ENCODE measurements at regions not wholly inside any gene's neighbourhood (a gene's known extent, or its start where the extent isn't known, plus 50 kb on each side); places are given as distances from the start of the nearest gene placed in this dataset.

DNA sequence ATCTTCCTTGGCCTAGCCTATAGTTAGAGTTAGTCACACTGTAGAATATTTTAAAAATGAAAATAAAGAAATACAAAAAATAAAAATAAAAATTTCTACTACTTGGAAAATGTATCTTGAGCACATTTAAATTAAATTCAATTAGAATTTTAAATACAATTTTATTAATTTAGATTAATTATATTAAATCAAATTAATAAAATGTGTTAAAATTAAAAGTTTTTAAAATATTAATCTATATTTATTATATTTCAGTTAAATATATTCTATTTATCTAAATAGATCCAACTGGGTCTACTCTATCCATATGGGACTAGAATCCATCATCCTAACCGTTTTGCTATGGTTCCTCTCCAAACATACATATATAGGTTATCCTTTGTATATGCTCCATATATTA is 588.3 kb upstream of the TMPRSS15 start:
- Histone ChIP-seq H3K9me3 (no peaks in the 10 kb centered on the region), H3K4me1 (no peaks in the 10 kb centered on the region), H3K36me3 (no peaks in the 10 kb centered on the region), H3K27me3 (no peaks in the 10 kb centered on the region), H3K27ac (no peak overlapping the region), H3K4me3 (no peak overlapping the region)
- DNase-seq, result no peak
- TF ChIP-seq POLR2A (IDR thresholded peaks at IDR 0.05), result no peak
- TF ChIP-seq, protein P1, sequence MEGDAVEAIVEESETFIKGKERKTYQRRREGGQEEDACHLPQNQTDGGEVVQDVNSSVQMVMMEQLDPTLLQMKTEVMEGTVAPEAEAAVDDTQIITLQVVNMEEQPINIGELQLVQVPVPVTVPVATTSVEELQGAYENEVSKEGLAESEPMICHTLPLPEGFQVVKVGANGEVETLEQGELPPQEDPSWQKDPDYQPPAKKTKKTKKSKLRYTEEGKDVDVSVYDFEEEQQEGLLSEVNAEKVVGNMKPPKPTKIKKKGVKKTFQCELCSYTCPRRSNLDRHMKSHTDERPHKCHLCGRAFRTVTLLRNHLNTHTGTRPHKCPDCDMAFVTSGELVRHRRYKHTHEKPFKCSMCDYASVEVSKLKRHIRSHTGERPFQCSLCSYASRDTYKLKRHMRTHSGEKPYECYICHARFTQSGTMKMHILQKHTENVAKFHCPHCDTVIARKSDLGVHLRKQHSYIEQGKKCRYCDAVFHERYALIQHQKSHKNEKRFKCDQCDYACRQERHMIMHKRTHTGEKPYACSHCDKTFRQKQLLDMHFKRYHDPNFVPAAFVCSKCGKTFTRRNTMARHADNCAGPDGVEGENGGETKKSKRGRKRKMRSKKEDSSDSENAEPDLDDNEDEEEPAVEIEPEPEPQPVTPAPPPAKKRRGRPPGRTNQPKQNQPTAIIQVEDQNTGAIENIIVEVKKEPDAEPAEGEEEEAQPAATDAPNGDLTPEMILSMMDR (IDR thresholded peaks at IDR 0.05 in 4 of 5, conservative IDR thresholded peaks at IDR 0.05 in 1 of 5), result no peak
- in situ Hi-C loops (cut with MboI; ENCODE audit: low sequenced_read_pairs in 4 of 4) (no loop called here), intact Hi-C loops (cut with DNase I; ENCODE audit: low total_unique reads) (no loop called here)
- ATAC-seq, result no peak

DNA sequence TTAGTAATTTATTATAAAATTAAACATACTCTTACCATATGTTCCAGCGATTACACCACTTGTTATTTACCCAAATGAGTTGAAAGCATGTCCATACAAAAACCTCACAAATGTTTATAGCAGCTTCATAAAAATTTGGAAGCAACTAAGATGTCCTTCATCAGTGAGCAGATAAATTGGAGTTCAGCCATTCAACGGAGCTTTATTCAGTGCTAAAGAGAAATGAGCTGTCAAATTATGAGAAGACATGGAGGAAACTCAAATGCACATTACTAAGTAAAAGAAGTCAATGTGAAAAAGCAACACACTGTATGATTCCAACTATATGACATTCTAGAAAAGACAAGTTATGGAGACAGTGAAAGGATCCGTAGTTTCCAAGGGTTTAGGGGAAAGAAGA is 606.7 kb upstream of the TMPRSS15 start:
- TF ChIP-seq, protein P1 (IDR thresholded peaks at IDR 0.05 in 4 of 5, conservative IDR thresholded peaks at IDR 0.05 in 1 of 5), result no peak
- no peak for TF ChIP-seq POLR2A (IDR thresholded peaks at IDR 0.05)
- in situ Hi-C loops (cut with MboI; ENCODE audit: low sequenced_read_pairs in 4 of 4), result no loop called here
- Histone ChIP-seq H3K27ac (no peak overlapping the region), H3K9me3 (no peaks in the 10 kb centered on the region), H3K27me3 (no peaks in the 10 kb centered on the region), H3K36me3 (no peaks in the 10 kb centered on the region), H3K4me1 (no peaks in the 10 kb centered on the region), H3K4me3 (no peak overlapping the region)
- intact Hi-C loops (cut with DNase I; ENCODE audit: low total_unique reads), result no loop called here
- ATAC-seq (no peak), DNase-seq (no peak)

DNA sequence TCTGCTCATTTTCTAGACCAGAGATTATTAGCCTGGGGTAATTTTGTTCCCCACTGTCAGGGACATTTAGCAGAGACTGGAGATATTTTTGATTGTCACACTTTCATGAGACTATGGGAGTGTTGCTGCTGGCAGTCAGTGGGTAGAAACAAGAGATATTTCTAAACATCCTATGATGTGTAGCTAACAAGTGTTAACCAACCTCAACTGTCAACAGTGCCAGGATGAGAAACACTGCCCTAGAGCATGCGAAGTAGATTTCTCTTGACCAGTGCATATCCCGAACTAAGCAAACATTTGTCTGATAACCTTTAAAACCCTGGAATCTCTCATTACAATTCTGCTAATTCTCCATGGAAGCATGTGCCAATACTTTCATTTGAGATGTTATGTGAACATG is 607.4 kb upstream of the TMPRSS15 start:
- Histone ChIP-seq H3K27me3 (no peaks in the 10 kb centered on the region), H3K27ac (no peak overlapping the region), H3K9me3 (no peaks in the 10 kb centered on the region), H3K4me1 (no peaks in the 10 kb centered on the region), H3K4me3 (no peak overlapping the region), H3K36me3 (no peaks in the 10 kb centered on the region)
- DNase-seq (no peak), ATAC-seq (no peak)
- TF ChIP-seq, protein P1 (IDR thresholded peaks at IDR 0.05 in 4 of 5, conservative IDR thresholded peaks at IDR 0.05 in 1 of 5), result no peak
- no peak for TF ChIP-seq POLR2A (IDR thresholded peaks at IDR 0.05)
- in situ Hi-C loops (cut with MboI; ENCODE audit: low sequenced_read_pairs in 4 of 4), result no loop called here
- intact Hi-C loops (cut with DNase I; ENCODE audit: low total_unique reads), result no loop called here

DNA sequence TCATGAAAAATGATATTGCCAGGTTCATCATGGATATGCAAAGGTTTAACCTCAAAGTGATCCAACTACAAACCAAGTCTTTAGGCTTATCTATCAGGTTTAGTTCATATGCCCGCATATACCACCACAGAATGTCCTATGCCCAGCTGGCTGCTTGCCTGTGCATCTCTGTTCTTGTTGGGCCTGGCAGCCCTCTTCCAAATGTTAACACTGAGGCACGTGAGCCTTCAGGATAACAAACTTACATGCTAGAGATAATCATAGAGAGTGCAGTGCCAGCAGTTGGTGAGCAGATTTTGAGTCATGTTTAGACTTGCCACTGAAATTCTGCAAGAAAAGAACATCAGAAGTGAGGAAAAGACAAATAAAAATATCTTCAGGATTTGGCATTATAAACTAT is 607.9 kb upstream of the TMPRSS15 start:
- H3K4me1 ChIP-seq, result no peaks in the 10 kb centered on the region
- H3K9me3 ChIP-seq, result no peaks in the 10 kb centered on the region
- ATAC-seq (no peak), DNase-seq (no peak)
- in situ Hi-C loops (cut with MboI; ENCODE audit: low sequenced_read_pairs in 4 of 4), result no loop called here
- TF ChIP-seq POLR2A (IDR thresholded peaks at IDR 0.05), result no peak
- TF ChIP-seq, protein P1 (IDR thresholded peaks at IDR 0.05 in 4 of 5, conservative IDR thresholded peaks at IDR 0.05 in 1 of 5), result no peak
- no peak overlapping the region for H3K4me3 ChIP-seq
- no peaks in the 10 kb centered on the region for H3K27me3 ChIP-seq
- no peak overlapping the region for H3K27ac ChIP-seq
- no peaks in the 10 kb centered on the region for H3K36me3 ChIP-seq
- intact Hi-C loops (cut with DNase I; ENCODE audit: low total_unique reads), result no loop called here

DNA sequence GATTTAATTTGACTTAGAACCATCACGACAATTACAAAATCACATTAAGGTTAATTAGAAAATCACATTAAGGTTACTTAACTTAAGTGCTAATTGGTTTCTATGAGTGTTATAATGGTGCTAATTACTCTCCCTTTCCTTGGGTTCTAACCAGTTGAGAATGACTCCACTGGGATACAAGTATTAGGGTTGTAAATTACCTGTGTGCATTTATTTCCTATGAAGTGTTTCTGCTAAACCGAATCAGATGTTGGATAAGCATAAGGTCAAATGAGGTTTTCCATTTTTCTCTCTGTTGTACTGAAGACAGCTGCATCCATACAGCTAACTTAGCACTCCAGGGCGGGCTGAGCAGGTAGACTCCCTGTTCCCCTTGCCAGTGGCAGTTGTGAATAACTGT is 610.3 kb upstream of the TMPRSS15 start:
- Histone ChIP-seq H3K4me1 (no peaks in the 10 kb centered on the region), H3K4me3 (no peak overlapping the region), H3K9me3 (no peaks in the 10 kb centered on the region), H3K27ac (no peak overlapping the region), H3K27me3 (no peaks in the 10 kb centered on the region), H3K36me3 (no peaks in the 10 kb centered on the region)
- DNase-seq (no peak), ATAC-seq (no peak)
- in situ Hi-C loops (cut with MboI; ENCODE audit: low sequenced_read_pairs in 4 of 4) (no loop called here), intact Hi-C loops (cut with DNase I; ENCODE audit: low total_unique reads) (no loop called here)
- TF ChIP-seq, protein P1 (IDR thresholded peaks at IDR 0.05 in 4 of 5, conservative IDR thresholded peaks at IDR 0.05 in 1 of 5), result no peak
- TF ChIP-seq POLR2A (IDR thresholded peaks at IDR 0.05), result no peak

Data from gastrocnemius medialis (tissue), 4 donors.